ENCODE measurements at regions not wholly inside any gene's neighbourhood (a gene's known extent, or its start where the extent isn't known, plus 50 kb on each side); places are given as distances from the start of the nearest gene placed in this dataset.

DNA sequence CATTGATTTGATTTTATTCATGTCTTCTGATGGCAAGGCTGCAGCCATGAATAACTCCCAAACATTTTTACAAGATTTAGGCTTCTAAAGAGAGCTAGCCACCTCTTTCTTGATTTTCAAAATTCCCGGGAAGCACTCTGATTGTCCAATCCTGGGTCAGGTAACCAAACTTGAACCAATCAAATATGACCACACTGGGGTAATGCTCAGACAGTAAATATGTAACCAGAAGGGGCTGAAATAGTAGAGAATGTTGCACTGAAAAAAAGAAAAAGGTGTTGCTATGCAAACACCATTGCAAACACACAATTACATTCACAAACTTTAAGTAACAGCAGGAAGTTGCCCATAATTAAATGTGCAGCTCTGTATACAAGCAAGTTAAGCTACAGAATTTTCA is 112.9 kb upstream of the IQCM start:
- TF ChIP-seq, protein P1, sequence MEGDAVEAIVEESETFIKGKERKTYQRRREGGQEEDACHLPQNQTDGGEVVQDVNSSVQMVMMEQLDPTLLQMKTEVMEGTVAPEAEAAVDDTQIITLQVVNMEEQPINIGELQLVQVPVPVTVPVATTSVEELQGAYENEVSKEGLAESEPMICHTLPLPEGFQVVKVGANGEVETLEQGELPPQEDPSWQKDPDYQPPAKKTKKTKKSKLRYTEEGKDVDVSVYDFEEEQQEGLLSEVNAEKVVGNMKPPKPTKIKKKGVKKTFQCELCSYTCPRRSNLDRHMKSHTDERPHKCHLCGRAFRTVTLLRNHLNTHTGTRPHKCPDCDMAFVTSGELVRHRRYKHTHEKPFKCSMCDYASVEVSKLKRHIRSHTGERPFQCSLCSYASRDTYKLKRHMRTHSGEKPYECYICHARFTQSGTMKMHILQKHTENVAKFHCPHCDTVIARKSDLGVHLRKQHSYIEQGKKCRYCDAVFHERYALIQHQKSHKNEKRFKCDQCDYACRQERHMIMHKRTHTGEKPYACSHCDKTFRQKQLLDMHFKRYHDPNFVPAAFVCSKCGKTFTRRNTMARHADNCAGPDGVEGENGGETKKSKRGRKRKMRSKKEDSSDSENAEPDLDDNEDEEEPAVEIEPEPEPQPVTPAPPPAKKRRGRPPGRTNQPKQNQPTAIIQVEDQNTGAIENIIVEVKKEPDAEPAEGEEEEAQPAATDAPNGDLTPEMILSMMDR (conservative IDR thresholded peaks at IDR 0.05 in 1 of 2, IDR thresholded peaks at IDR 0.05 in 1 of 2; ENCODE audit: extremely low read depth in 1 of 2, insufficient read depth in 1 of 2, low read depth in 1 of 2, low read length in 2 of 2): no peak
- no peak for TF ChIP-seq EZH2 (IDR thresholded peaks at IDR 0.05; ENCODE audit: borderline replicate concordance, low read length)

All from mammary epithelial cell (primary cell).